A673 (cell line): ENCODE measurements at regions not wholly inside any gene's neighbourhood (a gene's known extent, or its start where the extent isn't known, plus 50 kb on each side); places are given as distances from the start of the nearest gene placed in this dataset.

Experiments used
- BruUV-seq: library from RNA; stranded (reverse); fragments of 400-500 nt; replicated peaks from 2 replicates; lab custom pipeline; 2021; lab: Mats Ljungman, UMichigan
- CTCF ChIA-PET: fragments of 300-600 bp; sonication (Branson Sonifier 250); formaldehyde crosslinking; loops from one replicate; lab custom pipeline; 2022; ENCODE audit warnings: antibody characterized with exemption; lab: Charles Lee
- POLR2A ChIA-PET: fragments of 300-600 bp; sonication (Branson Sonifier 250); formaldehyde crosslinking; loops from one replicate; lab custom pipeline; 2022; ENCODE audit warnings: antibody characterized with exemption; ENCODE audit not compliant: low non-redundant PET; lab: Charles Lee
- DNase-seq: peaks from one replicate; pipeline ENCODE4 v3.0.0-alpha.2; 2015; ENCODE audit warnings: low spot score
- H3K27ac ChIP-seq: fragments of 200-600 bp; sonication (generic); 2 replicates; pipeline ENCODE4 v1.5.1; 2016; ENCODE audit warnings: mixed run types, low read depth, mild to moderate bottlenecking, mixed read lengths, antibody characterized with exemption, low read length; ENCODE audit not compliant: poor library complexity, severe bottlenecking
- H3K27me3 ChIP-seq: fragments of 200-600 bp; sonication (generic); replicated peaks from 2 replicates; pipeline ENCODE4 v1.6.1; 2017; ENCODE audit warnings: mixed run types, low read depth, mild to moderate bottlenecking, mixed read lengths, antibody characterized with exemption, low read length; ENCODE audit not compliant: insufficient read depth, poor library complexity
- H3K36me3 ChIP-seq: fragments of 200-600 bp; sonication (generic); 2 replicates; pipeline ENCODE4 v1.6.1; 2016; ENCODE audit warnings: mixed run types, mild to moderate bottlenecking, mixed read lengths, antibody characterized with exemption, low read length; ENCODE audit not compliant: insufficient read depth, poor library complexity, severe bottlenecking
- H3K4me1 ChIP-seq: fragments of 200-600 bp; sonication (generic); 2 replicates; pipeline ENCODE4 v1.6.1; 2017; ENCODE audit warnings: mixed run types, mild to moderate bottlenecking, mixed read lengths, antibody characterized with exemption, low read length; ENCODE audit not compliant: insufficient read depth, poor library complexity, severe bottlenecking
- H3K4me3 ChIP-seq: fragments of 200-600 bp; sonication (generic); 2 replicates; pipeline ENCODE4 v1.5.1; 2016; ENCODE audit warnings: low read depth, mixed run types, mild to moderate bottlenecking, mixed read lengths, low read length; ENCODE audit not compliant: poor library complexity, severe bottlenecking
- H3K9me3 ChIP-seq: fragments of 200-600 bp; sonication (generic); 2 replicates; pipeline ENCODE4 v1.6.1; 2016; ENCODE audit warnings: mixed run types, low read depth, mild to moderate bottlenecking, mixed read lengths, antibody characterized with exemption, low read length; ENCODE audit not compliant: poor library complexity, severe bottlenecking
- EZH2 ChIP-seq: fragments of 200-600 bp; sonication (generic); IDR thresholded peaks from 2 replicates; pipeline ENCODE4 v1.6.1; 2017; ENCODE audit warnings: borderline replicate concordance, low read depth, mild to moderate bottlenecking, mixed read lengths, antibody characterized with exemption, low read length; ENCODE audit not compliant: poor library complexity, severe bottlenecking
- intact Hi-C: fragments of 100-400 bp; cut with micrococcal nuclease; formaldehyde crosslinking; loops from one replicate; pipeline ENCODE4 v1.10.0; 2022; ENCODE audit not compliant: unreplicated experiment
- TF ChIP-seq, protein P1 (sequence below): fragments of 300-800, 200-600 bp; sonication (generic); conservative IDR thresholded peaks from 2 replicates; pipeline ENCODE4 v1.5.1; 2017; ENCODE audit warnings: low read depth, mild to moderate bottlenecking, antibody characterized with exemption, low read length, moderate library complexity, mixed read lengths

DNA sequence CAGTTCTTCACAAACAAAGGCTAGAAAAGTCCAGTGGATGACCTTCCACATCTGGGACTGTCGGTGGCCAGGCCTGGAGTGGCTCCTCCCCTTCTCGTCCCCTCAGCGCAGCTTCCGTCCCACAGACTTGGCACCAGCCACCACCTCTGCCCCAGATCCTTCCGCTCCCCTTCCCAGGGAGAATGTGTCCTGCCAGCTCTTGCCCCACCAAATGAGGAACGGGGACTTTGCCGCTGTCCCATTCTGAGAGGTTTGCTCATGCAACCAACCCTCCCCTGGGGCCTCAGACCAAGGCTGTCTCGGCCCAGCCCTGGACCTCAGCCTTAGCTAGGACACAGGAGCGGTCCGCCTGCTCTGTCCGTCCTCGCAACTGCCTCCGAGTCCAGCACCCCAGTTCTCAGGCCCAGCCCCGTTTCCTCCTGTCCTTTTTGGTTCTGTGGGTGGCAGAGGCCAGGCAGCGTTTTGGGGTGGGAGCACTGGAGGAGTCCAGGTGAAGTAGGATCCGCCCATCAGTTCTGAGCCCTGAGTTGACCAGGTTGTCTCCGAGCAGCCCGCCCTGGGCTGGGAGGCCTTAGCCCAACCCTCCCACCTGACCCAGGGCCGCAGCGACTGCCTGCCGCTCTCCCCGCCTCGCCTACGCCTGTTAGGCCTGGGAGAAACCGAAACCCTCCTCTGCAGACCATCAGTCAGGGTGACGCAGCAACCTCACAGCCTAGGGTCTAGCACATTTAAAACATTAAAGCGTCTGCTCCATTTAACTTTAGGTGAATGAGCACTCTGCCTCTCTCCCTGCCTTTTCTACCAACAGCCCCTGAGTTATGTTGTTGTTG, 284.3 kb downstream of the FOXO1 start:
- Histone ChIP-seq H3K4me3 (no peak overlapping the region), H3K36me3 (no peaks in the 10 kb centered on the region), H3K27ac (no peak overlapping the region), H3K27me3 (no peaks in the 10 kb centered on the region), H3K9me3 (no peaks in the 10 kb centered on the region), H3K4me1 (no peaks in the 10 kb centered on the region)
- CTCF ChIA-PET, result no interaction called here
- intact Hi-C loops, result no loop called here
- DNase-seq, result no peak
- no peak for TF ChIP-seq EZH2
- TF ChIP-seq, protein P1, sequence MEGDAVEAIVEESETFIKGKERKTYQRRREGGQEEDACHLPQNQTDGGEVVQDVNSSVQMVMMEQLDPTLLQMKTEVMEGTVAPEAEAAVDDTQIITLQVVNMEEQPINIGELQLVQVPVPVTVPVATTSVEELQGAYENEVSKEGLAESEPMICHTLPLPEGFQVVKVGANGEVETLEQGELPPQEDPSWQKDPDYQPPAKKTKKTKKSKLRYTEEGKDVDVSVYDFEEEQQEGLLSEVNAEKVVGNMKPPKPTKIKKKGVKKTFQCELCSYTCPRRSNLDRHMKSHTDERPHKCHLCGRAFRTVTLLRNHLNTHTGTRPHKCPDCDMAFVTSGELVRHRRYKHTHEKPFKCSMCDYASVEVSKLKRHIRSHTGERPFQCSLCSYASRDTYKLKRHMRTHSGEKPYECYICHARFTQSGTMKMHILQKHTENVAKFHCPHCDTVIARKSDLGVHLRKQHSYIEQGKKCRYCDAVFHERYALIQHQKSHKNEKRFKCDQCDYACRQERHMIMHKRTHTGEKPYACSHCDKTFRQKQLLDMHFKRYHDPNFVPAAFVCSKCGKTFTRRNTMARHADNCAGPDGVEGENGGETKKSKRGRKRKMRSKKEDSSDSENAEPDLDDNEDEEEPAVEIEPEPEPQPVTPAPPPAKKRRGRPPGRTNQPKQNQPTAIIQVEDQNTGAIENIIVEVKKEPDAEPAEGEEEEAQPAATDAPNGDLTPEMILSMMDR, result no peak
- BruUV-seq, result no TSS peak
- POLR2A ChIA-PET, result no interaction called here

DNA sequence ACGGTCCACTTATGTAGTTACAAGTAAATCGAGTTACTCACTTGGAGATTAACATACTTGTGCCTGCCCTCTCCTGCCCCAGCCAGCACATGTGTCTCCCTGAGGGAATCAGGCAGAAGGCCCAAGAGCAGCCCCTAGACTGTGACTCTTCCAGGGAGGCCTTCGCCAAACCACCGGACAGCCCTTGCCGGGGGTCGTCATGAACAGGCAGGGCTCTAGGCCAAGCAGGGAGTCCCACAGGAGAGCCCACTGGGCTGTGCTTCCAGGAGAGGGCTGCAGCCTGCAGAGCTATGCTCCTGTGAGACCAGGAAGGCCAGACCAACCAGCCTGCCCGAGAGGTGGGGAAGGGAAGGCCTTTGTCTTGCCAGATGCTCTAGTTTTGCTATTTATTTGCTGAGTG, 283.3 kb downstream of the FOXO1 start:
- H3K27ac ChIP-seq, result no peak overlapping the region
- TF ChIP-seq, protein P1, result no peak
- no peaks in the 10 kb centered on the region for H3K27me3 ChIP-seq
- no peaks in the 10 kb centered on the region for H3K36me3 ChIP-seq
- no peak for DNase-seq
- POLR2A ChIA-PET, result no interaction called here
- no TSS peak for BruUV-seq
- H3K4me3 ChIP-seq, result no peak overlapping the region
- no peaks in the 10 kb centered on the region for H3K9me3 ChIP-seq
- intact Hi-C loops, result no loop called here
- H3K4me1 ChIP-seq, result no peaks in the 10 kb centered on the region
- CTCF ChIA-PET, result no interaction called here

DNA sequence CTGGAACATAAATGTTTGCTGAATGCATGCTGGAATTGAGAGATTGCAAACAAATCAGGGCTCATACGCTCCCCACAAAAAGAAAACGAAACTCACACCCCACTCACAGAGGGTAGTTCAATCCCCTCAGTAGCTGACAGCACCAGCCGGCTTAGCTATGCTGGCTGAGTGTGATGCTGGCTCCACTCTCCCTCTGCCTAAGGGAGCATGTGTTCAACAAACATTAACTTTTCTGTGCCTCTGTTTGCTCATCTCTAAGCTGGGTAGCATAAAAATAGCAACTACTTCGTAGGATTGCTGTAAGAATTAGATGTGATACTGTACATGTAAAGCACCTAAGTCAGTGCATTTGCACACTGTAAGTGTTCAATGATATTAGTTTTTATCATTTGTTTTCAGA, 282.6 kb downstream of the FOXO1 start:
- no peak for TF ChIP-seq EZH2
- TF ChIP-seq, protein P1, result no peak
- CTCF ChIA-PET, result no interaction called here

More for the DNA sequence above, 282.6 kb downstream of the FOXO1 start:
- no TSS peak for BruUV-seq
- no peaks in the 10 kb centered on the region for H3K36me3 ChIP-seq
- H3K9me3 ChIP-seq, result no peaks in the 10 kb centered on the region
- POLR2A ChIA-PET, result no interaction called here
- no peak overlapping the region for H3K27ac ChIP-seq
- no peaks in the 10 kb centered on the region for H3K4me1 ChIP-seq
- no peaks in the 10 kb centered on the region for H3K27me3 ChIP-seq
- H3K4me3 ChIP-seq, result no peak overlapping the region
- no peak for DNase-seq
- intact Hi-C loops, result no loop called here
